ENCODE measurements at regions not wholly inside any gene's neighbourhood (a gene's known extent, or its start where the extent isn't known, plus 50 kb on each side); places are given as distances from the start of the nearest gene placed in this dataset.
"Not testable (repeated sequence)": the region's sequence is repeated elsewhere in the genome, so short reads cannot be mapped to it uniquely, and the experiment has no call there.

DNA sequence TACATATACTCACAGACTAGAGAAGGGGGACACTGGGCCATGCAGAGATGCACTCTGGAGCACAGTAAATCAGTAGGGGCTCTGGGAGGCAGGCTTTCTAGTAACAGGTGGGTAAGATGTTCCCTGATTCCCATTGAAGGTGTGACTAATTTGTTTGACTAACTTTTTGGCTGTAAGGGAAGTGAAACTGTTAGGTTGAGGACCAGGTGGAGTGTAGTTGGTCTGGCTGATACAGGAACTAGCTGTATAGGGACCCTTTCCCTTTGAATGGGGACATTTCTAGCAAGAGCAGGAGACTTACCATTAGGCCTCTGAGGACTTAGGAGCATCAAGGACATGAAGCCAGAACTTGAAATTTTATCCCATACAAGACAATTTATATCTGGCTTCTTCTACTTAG is 989.6 kb upstream of the COX7C start:
- H3K27ac ChIP-seq: no peak overlapping the region
- DNase-seq (ENCODE audit: low spot score): no peak
- H3K9me3 ChIP-seq: no peaks in the 10 kb centered on the region
- H3K27me3 ChIP-seq: no peaks in the 10 kb centered on the region
- no peaks in the 10 kb centered on the region for H3K4me1 ChIP-seq
- H3K4me3 ChIP-seq: no peak overlapping the region
- no peaks in the 10 kb centered on the region for H3K36me3 ChIP-seq
- TF ChIP-seq, protein P1, sequence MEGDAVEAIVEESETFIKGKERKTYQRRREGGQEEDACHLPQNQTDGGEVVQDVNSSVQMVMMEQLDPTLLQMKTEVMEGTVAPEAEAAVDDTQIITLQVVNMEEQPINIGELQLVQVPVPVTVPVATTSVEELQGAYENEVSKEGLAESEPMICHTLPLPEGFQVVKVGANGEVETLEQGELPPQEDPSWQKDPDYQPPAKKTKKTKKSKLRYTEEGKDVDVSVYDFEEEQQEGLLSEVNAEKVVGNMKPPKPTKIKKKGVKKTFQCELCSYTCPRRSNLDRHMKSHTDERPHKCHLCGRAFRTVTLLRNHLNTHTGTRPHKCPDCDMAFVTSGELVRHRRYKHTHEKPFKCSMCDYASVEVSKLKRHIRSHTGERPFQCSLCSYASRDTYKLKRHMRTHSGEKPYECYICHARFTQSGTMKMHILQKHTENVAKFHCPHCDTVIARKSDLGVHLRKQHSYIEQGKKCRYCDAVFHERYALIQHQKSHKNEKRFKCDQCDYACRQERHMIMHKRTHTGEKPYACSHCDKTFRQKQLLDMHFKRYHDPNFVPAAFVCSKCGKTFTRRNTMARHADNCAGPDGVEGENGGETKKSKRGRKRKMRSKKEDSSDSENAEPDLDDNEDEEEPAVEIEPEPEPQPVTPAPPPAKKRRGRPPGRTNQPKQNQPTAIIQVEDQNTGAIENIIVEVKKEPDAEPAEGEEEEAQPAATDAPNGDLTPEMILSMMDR (IDR thresholded peaks at IDR 0.05): no peak

DNA sequence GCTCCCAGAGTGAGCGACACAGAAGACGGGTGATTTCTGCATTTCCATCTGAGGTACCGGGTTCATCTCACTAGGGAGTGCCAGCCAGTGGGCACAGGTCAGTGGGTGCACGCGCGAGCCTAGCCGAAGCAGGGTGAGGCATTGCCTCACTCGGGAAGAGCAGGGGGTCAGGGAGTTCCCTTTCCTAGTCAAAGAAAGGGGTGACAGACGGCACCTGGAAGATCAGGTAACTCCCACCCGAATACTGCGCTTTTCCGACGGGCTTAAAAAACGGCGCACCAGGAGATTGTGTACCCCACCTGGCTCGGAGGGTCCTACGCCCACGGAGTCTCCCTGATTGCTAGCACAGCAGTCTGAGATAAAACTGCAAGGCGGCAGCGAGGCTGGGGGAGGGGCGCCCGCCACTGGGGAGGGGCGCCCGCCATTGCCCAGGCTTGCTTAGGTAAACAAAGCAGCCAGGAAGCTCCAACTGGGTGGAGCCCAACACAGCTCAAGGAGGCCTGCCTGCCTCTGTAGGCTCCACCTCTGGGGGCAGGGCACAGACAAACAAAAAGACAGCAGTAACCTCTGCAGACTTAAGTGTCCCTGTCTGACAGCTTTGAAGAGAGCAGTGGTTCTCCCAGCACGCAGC is 979.1 kb upstream of the COX7C start:
- H3K36me3 ChIP-seq; H3K9me3 ChIP-seq; H3K27ac ChIP-seq; H3K4me3 ChIP-seq; DNase-seq (ENCODE audit: low spot score); H3K4me1 ChIP-seq; H3K27me3 ChIP-seq: not testable (repeated sequence)

DNA sequence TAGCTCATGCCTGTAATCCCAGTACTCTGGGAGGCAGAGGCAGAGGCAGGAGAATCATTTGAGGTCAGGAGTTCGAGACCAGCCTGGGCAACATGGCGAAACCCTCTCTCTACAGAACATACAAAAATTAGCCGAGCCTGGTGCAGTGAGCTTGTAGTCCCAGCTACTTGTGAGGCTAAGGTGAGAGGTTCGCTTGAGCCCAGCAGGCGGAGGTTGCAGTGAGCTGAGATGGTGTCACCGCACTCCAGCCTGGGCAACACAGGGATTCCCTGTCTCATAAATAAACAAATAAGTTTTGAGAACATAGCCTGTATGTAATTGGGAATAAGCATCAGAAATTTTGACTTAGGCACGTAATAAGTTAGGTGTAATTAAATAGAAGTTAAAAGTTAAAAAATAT is 971.7 kb upstream of the COX7C start:
- no peaks in the 10 kb centered on the region for H3K27me3 ChIP-seq
- TF ChIP-seq, protein P1 (IDR thresholded peaks at IDR 0.05): no peak
- H3K36me3 ChIP-seq: no peaks in the 10 kb centered on the region
- H3K4me1 ChIP-seq: no peaks in the 10 kb centered on the region
- H3K27ac ChIP-seq: no peak overlapping the region
- no peak for DNase-seq (ENCODE audit: low spot score)
- H3K4me3 ChIP-seq: no peak overlapping the region
- no peaks in the 10 kb centered on the region for H3K9me3 ChIP-seq

DNA sequence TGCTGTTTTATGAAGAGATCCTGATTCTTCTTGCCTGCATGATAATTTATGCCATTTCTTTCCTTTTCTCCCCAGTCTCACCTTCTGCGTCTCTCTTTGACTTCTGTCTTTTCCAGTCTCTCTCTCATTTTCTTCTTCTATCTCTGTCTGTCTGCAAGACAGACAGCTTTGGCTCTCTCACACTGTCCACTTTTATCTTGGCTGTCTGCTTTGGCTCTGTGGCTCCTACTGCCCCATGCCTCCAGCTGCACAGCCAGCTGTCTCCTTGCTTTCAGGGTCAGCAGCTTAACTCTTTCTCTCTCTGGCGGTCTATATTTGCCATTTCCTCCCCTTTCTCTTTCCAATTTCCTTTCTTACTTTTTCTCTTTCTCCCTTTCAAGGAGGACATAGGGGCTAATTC is 971.1 kb upstream of the COX7C start:
- TF ChIP-seq, protein P1 (IDR thresholded peaks at IDR 0.05): no peak
- no peak for DNase-seq (ENCODE audit: low spot score)
- Histone ChIP-seq H3K27ac (no peak overlapping the region), H3K27me3 (no peaks in the 10 kb centered on the region), H3K4me1 (no peaks in the 10 kb centered on the region), H3K36me3 (no peaks in the 10 kb centered on the region), H3K9me3 (no peaks in the 10 kb centered on the region), H3K4me3 (no peak overlapping the region)

DNA sequence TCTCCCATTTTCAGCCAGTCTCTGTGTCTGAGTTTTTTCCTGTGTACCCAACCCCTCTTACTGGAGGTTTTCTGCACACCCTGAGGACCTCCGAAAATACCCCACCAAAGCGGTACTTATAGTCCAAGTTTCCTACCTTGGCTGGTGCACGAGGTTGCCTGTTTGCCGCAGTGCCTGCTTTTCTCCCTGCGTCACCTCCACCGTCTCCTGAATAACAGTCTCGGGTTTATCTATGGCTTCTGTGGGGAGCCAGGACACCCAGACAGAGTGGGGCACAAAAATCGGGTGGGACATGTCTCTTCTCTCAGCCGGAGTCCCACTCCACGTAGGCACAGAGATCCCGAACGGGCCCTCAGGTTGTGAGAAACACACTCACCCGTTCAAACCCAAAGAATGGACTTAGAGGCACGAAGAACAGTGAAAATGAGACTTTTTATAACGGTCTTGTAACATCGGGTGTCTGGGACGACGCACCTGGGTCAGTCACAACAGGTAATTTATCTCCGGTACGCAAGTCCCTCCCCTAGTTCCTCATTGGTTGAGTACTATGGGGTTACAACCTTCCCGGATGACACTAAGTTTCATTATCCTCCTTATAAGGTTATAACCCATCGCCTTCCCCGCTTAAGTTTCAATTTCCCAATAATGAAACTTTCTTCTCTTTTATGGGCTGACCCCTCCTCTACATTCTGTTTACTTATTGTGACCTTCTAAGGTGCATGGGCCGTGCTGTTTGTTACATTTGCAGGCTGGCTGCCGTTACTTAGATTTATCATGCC is 970.2 kb upstream of the COX7C start:
- H3K4me3 ChIP-seq: no peak overlapping the region
- no peaks in the 10 kb centered on the region for H3K36me3 ChIP-seq
- DNase-seq (ENCODE audit: low spot score): no peak
- no peaks in the 10 kb centered on the region for H3K4me1 ChIP-seq
- H3K9me3 ChIP-seq: no peaks in the 10 kb centered on the region
- no peaks in the 10 kb centered on the region for H3K27me3 ChIP-seq
- TF ChIP-seq, protein P1 (IDR thresholded peaks at IDR 0.05): no peak
- H3K27ac ChIP-seq: no peak overlapping the region

DNA sequence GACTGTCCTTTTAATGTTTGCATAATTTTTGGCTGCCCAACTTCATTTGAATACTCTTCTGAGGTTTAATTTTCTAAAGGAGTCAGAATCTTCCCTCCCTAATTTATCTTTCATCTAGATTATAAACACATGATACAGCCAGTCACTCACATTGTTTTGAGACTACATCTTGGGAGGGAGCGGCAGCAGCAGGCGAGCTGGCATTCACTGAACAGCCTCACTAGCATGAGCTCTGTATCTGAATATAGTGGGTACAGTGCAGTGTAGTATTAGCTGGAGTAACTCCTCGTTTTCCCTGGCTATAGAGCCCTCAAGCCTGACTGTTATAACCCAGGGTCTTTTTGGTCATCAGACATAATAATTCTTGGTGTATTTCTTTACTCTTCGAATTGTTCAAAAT is 969.2 kb upstream of the COX7C start:
- Histone ChIP-seq H3K9me3 (no peaks in the 10 kb centered on the region), H3K27ac (no peak overlapping the region), H3K4me1 (no peaks in the 10 kb centered on the region), H3K4me3 (no peak overlapping the region), H3K27me3 (no peaks in the 10 kb centered on the region), H3K36me3 (no peaks in the 10 kb centered on the region)
- no peak for DNase-seq (ENCODE audit: low spot score)
- TF ChIP-seq, protein P1 (IDR thresholded peaks at IDR 0.05): no peak

Data from right atrium auricular region (tissue), 2 donors.